Naive thymus-derived CD8-positive, alpha-beta T cell (primary cell): ENCODE measurements at regions not wholly inside any gene's neighbourhood (a gene's known extent, or its start where the extent isn't known, plus 50 kb on each side); places are given as distances from the start of the nearest gene placed in this dataset.

Experiments used
- ATAC-seq, 2 donors: fragments of 150-1000 bp; cut with Tn5 transposase in 1 of 2; sonication (Bioruptor Pico), chemical (Tn5 transposase) in 1 of 2; 1 replicate in 1 of 2; 2 replicates in 1 of 2; pipeline ENCODE4 v1.10.0; 2021; ENCODE audit warnings: mild to moderate bottlenecking in 2 of 2, moderate library complexity in 2 of 2
- POLR2A ChIA-PET: fragments of 350-600 bp; sonication (Branson Sonifier 250); formaldehyde crosslinking; loops from one replicate; lab custom pipeline; 2021; ENCODE audit warnings: antibody characterized with exemption; lab: Charles Lee
- DNase-seq, 10 donors: peaks; one replicate each; pipeline versions ENCODE4 v3.0.0 to v3.0.0-alpha.2; 2020 to 2022
- H3K27ac Mint-ChIP-seq, 10 donors: one replicate each; pipeline ENCODE4 v1.8.0; 2020 to 2022; ENCODE audit warnings: mild to moderate bottlenecking in 10 of 10, mixed read lengths in 10 of 10, moderate library complexity in 4 of 10, inconsistent platforms in 1 of 10
- H3K27me3 Mint-ChIP-seq, 5 donors: one replicate each; pipeline ENCODE4 v1.8.0; 2021 to 2022; ENCODE audit warnings: mixed read lengths in 5 of 5
- H3K36me3 Mint-ChIP-seq, 3 donors: one replicate each; pipeline ENCODE4 v1.8.0; 2020 to 2022; ENCODE audit warnings: mixed read lengths in 3 of 3, mild to moderate bottlenecking in 2 of 3, inconsistent platforms in 1 of 3
- H3K4me1 Mint-ChIP-seq, 4 donors: one replicate each; pipeline ENCODE4 v1.8.0; 2021 to 2022; ENCODE audit warnings: mixed read lengths in 4 of 4
- H3K4me3 Mint-ChIP-seq, 10 donors: one replicate each; pipeline ENCODE4 v1.8.0; 2020 to 2022; ENCODE audit warnings: mild to moderate bottlenecking in 10 of 10, mixed read lengths in 10 of 10, moderate library complexity in 6 of 10, inconsistent platforms in 1 of 10
- H3K9me3 Mint-ChIP-seq, 9 donors: one replicate each; pipeline ENCODE4 v1.8.0; 2020 to 2022; ENCODE audit warnings: mixed read lengths in 9 of 9, mild to moderate bottlenecking in 3 of 9, inconsistent platforms in 1 of 9, moderate library complexity in 1 of 9

- Mint-ChIP-seq H3K27ac (no peak overlapping the region), H3K4me3 (no peak overlapping the region), H3K36me3 (peaks cover 0 to 10% (median 0%) of the 10 kb centered on the region in 3 donors), H3K9me3 (peaks cover 0 to 32% (median 15%) of the 10 kb centered on the region in 9 donors), H3K4me1 (no peaks in the 10 kb centered on the region), H3K27me3 (no peaks in the 10 kb centered on the region)
- no peak for DNase-seq
- POLR2A ChIA-PET: no interaction called here
- ATAC-seq: no peak
Observed at GRCh38 chr14:28436821-28437220, 329.8 kb upstream of the FOXG1 start.

DNA sequence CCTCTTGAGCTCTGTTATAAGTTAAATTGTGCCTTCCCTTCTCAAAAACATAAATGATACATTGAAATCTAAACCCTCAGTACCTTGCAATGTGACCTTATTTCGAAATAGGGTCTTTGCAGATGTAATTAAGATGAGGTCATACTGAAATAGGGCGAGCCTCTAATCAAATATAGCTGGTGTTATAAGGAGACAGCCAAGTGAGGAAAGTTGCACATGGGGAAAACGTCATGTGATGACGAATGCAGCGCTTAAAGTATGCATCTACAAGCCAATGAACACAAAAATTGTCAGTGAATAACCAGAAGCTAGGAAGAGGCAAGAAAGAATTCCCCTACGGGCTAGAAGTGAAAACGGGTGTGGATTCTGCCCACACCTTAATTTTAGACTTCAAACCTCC lies 305.2 kb upstream of the FOXG1 start:
- no peaks in the 10 kb centered on the region for H3K36me3 Mint-ChIP-seq

DNA sequence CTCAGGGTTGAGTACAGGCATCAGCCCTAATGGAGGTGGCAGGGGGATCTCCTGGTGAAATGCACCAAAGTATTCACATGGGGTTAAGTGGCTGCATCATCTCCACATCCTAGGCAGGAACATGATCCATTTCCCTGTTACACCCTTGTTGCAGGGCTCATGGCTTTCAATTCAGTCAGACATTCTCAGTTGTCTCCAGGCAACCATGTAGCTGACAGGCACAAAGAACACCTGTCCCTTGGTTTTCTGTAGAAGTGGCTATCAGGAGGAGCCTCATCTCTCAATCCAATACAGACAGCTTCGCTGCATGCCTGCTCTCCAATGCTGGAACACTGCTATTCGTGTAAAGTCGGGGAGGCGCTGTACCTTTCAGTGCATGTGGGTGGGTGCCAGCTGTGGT lies 299.0 kb upstream of the FOXG1 start:
- Mint-ChIP-seq H3K36me3 (no peaks in the 10 kb centered on the region), H3K4me3 (no peak overlapping the region), H3K27ac (no peak overlapping the region), H3K9me3 (peaks cover 7 to 39% (median 21%) of the 10 kb centered on the region in 9 donors), H3K27me3 (no peaks in the 10 kb centered on the region), H3K4me1 (no peaks in the 10 kb centered on the region)
- ATAC-seq: no peak
- DNase-seq: no peak
- POLR2A ChIA-PET: no interaction called here

More for the DNA sequence above, 305.2 kb upstream of the FOXG1 start:
- no peak overlapping the region for H3K27ac Mint-ChIP-seq
- DNase-seq (no peak), ATAC-seq (no peak)
- POLR2A ChIA-PET: no interaction called here
- H3K4me3 Mint-ChIP-seq: no peak overlapping the region
- H3K27me3 Mint-ChIP-seq: no peaks in the 10 kb centered on the region
- peaks cover 11 to 49% (median 18%) of the 10 kb centered on the region in 9 donors for H3K9me3 Mint-ChIP-seq
- H3K4me1 Mint-ChIP-seq: no peaks in the 10 kb centered on the region

DNA sequence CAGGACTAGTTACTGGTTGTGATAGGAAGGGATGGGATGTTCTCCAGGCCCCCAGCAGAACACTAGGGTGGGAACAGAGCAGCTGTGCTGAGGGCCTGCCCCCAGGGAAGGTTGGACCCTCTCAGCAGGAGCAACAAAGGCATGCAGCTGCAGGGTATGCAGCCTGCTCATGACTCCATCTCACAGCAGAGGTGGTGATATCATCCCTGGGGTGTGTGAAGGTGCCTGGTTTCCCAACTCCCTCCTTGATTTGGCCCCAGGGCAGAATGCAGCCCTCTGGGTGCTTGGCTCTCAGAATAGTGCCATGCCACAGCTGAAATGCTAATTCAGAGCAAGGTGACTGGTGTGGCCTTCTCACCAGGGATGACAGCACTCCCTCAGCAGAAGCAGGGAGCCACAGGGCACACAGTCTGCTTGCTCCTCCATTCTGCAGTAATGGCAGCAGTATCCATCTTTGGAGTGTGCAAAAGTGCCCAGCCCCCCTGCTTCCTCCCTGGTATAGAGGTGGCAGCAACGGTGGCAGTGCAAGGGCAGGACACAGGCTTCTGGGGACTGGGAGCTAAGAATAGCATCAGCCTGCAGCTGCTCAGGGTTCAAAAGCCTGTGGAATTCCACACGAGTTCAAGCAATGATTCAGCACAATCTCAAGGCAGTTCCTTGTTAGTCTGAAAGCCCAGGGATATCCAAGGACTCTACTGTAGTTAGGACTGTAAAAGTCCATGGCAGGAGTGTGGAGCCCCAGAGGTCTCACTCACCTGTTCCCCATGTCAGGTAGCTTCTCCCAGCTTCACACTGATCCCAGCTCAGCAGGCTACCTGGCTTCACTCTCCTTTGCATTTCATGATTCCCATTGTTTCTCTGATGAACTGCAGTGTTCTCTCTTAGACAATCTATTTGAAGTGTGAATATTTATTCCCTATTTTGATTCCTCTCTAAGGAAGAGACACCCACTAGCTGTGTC lies 298.1 kb upstream of the FOXG1 start:
- peaks cover 7 to 43% (median 21%) of the 10 kb centered on the region in 9 donors for H3K9me3 Mint-ChIP-seq

DNA sequence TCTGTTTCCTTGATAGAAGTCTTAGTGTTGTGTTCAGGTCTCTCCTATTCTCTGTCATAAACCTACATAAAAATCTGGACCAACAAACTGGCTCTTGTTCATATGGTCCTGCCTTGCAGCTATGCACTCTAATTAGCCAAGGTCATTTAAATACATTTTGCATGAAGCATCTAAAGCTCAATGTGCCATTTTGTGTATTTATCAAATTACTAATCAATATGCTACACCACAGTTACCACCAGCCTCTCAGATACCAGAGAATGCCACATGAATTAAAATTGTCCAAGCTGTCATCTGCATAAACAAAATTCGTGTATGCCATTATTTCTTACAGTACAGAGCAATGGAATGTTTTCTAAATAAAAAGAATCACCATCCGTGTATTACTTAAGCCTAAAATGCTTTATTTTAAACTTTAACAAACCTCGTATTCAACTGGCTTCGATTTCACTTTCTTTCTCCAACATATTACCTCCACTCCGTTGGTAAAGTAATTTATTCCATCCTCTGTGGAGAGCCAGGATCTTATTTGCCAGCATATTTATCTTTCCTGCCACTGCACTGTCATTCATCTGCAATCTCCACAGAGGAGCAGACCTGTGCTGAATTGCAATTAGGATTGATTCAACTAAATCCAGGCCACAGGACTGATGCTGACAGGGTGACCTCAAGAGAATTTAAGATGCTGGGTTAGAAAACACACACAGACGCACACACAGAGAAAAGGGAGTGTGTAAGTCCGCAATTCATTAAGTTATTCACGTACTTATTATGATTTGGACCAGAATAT lies 284.1 kb upstream of the FOXG1 start:
- peaks cover 3 to 14% (median 4%) of the 10 kb centered on the region in 9 donors for H3K9me3 Mint-ChIP-seq
- H3K4me3 Mint-ChIP-seq: no peak overlapping the region
- no peaks in the 10 kb centered on the region for H3K4me1 Mint-ChIP-seq
- no peak overlapping the region for H3K27ac Mint-ChIP-seq
- H3K36me3 Mint-ChIP-seq: peaks cover 0 to 3% (median 0%) of the 10 kb centered on the region in 3 donors
- ATAC-seq: no peak
- DNase-seq: no peak
- H3K27me3 Mint-ChIP-seq: no peaks in the 10 kb centered on the region
- POLR2A ChIA-PET: no interaction called here

More for the DNA sequence above, 298.1 kb upstream of the FOXG1 start:
- Mint-ChIP-seq H3K27ac (no peak overlapping the region), H3K27me3 (no peaks in the 10 kb centered on the region), H3K36me3 (no peaks in the 10 kb centered on the region), H3K4me1 (no peaks in the 10 kb centered on the region), H3K4me3 (no peak overlapping the region)
- ATAC-seq (no peak), DNase-seq (no peak)
- POLR2A ChIA-PET: no interaction called here

- no peaks in the 10 kb centered on the region for H3K4me1 Mint-ChIP-seq
- H3K4me3 Mint-ChIP-seq: no peak overlapping the region
- ATAC-seq (no peak), DNase-seq (no peak)
- POLR2A ChIA-PET: no interaction called here
- H3K27ac Mint-ChIP-seq: no peak overlapping the region
- H3K27me3 Mint-ChIP-seq: no peaks in the 10 kb centered on the region
- H3K36me3 Mint-ChIP-seq: peaks cover 0 to 3% (median 0%) of the 10 kb centered on the region in 3 donors
- H3K9me3 Mint-ChIP-seq: peaks cover 3 to 18% (median 6%) of the 10 kb centered on the region in 9 donors
Observed at GRCh38 chr14:28483506-28483905, 283.1 kb upstream of the FOXG1 start.

GRCh38 chr14:28488684-28489083 lies 277.9 kb upstream of the FOXG1 start:
- Mint-ChIP-seq H3K27me3 (no peaks in the 10 kb centered on the region), H3K36me3 (peaks cover 0 to 6% (median 0%) of the 10 kb centered on the region in 3 donors), H3K4me1 (no peaks in the 10 kb centered on the region), H3K9me3 (peaks cover 2 to 37% (median 13%) of the 10 kb centered on the region in 9 donors), H3K27ac (no peak overlapping the region), H3K4me3 (no peak overlapping the region)
- ATAC-seq: no peak
- DNase-seq: no peak
- POLR2A ChIA-PET: no interaction called here

- peaks cover 0 to 40% (median 13%) of the 10 kb centered on the region in 9 donors for H3K9me3 Mint-ChIP-seq
- no peak overlapping the region for H3K4me3 Mint-ChIP-seq
- H3K4me1 Mint-ChIP-seq: no peaks in the 10 kb centered on the region
- H3K27ac Mint-ChIP-seq: no peak overlapping the region
- no peaks in the 10 kb centered on the region for H3K27me3 Mint-ChIP-seq
- POLR2A ChIA-PET: no interaction called here
- ATAC-seq (no peak), DNase-seq (no peak)
- peaks cover 0 to 6% (median 0%) of the 10 kb centered on the region in 3 donors for H3K36me3 Mint-ChIP-seq
Observed at GRCh38 chr14:28493516-28493915, 273.1 kb upstream of the FOXG1 start.

- POLR2A ChIA-PET: no interaction called here
- no peak for ATAC-seq
- no peak for DNase-seq
Observed at GRCh38 chr14:28494196-28494595, 272.4 kb upstream of the FOXG1 start.

GRCh38 chr14:28496364-28496763 lies 270.2 kb upstream of the FOXG1 start:
- POLR2A ChIA-PET: no interaction called here
- peaks cover 1 to 36% (median 11%) of the 10 kb centered on the region in 9 donors for H3K9me3 Mint-ChIP-seq
- H3K4me1 Mint-ChIP-seq: no peaks in the 10 kb centered on the region
- no peak for ATAC-seq
- no peak overlapping the region for H3K27ac Mint-ChIP-seq
- H3K36me3 Mint-ChIP-seq: peaks cover 0 to 2% (median 0%) of the 10 kb centered on the region in 3 donors
- no peak for DNase-seq
- no peaks in the 10 kb centered on the region for H3K27me3 Mint-ChIP-seq
- H3K4me3 Mint-ChIP-seq: no peak overlapping the region

More at GRCh38 chr14:28494196-28494595, 272.4 kb upstream of the FOXG1 start:
- Mint-ChIP-seq H3K27me3 (no peaks in the 10 kb centered on the region), H3K36me3 (peaks cover 0 to under 1% (median 0%) of the 10 kb centered on the region in 3 donors), H3K4me3 (no peak overlapping the region), H3K9me3 (peaks cover 0 to 36% (median 8%) of the 10 kb centered on the region in 9 donors), H3K4me1 (no peaks in the 10 kb centered on the region), H3K27ac (no peak overlapping the region)

DNA sequence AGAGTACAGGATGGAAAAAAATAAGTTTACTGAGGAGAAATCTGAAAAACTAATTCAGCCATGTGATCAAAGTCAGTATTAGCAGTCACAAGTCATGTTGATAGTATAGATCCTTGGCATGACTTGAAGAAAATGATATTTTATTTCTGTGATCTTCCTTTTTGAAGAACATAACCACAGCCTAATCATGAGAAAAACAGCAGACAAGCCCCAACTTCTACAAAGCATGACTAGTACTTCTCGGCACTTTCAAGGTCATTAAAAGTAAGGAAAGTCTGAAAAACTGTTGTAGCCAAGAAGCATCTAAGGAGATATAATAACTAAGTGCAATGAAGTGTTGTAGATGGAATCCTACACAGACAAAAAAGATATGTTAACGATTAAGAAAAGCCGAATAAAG lies 264.1 kb upstream of the FOXG1 start:
- Mint-ChIP-seq H3K4me1 (no peaks in the 10 kb centered on the region), H3K4me3 (no peak overlapping the region), H3K36me3 (peaks cover 0 to 5% (median 0%) of the 10 kb centered on the region in 3 donors), H3K27me3 (no peaks in the 10 kb centered on the region), H3K9me3 (peaks cover 3 to 24% (median 10%) of the 10 kb centered on the region in 9 donors), H3K27ac (no peak overlapping the region)
- ATAC-seq (no peak), DNase-seq (no peak)
- POLR2A ChIA-PET: no interaction called here

DNA sequence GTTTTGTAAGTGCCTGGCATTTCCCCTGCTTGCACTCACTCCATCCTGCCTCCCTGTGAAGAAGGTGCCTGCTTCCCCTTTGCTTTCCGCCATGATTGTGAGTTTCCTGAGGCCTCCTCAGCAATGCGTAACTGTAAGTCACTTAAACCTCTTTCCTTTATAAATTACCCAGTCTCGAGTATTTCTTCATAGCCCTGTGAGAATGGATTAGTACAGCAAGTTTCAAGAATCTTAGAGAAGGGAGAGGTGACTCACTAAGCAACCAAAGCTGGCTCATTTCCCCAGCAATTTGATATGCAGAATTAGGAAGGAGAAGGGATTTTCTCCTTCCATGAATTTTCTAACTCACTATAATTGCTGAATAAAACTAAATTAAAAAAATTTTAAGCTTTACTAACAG lies 251.0 kb upstream of the FOXG1 start:
- H3K4me3 Mint-ChIP-seq: no peak overlapping the region
- H3K27ac Mint-ChIP-seq: no peak overlapping the region
- no peaks in the 10 kb centered on the region for H3K4me1 Mint-ChIP-seq
- DNase-seq: no peak
- H3K36me3 Mint-ChIP-seq: no peaks in the 10 kb centered on the region
- ATAC-seq: no peak
- POLR2A ChIA-PET: no interaction called here
- H3K9me3 Mint-ChIP-seq: peaks cover 4 to 29% (median 10%) of the 10 kb centered on the region in 9 donors
- no peaks in the 10 kb centered on the region for H3K27me3 Mint-ChIP-seq

GRCh38 chr14:28536889-28537288 lies 229.7 kb upstream of the FOXG1 start:
- H3K36me3 Mint-ChIP-seq: peaks cover 0 to 5% (median 0%) of the 10 kb centered on the region in 3 donors
- H3K27ac Mint-ChIP-seq: no peak overlapping the region
- no peaks in the 10 kb centered on the region for H3K4me1 Mint-ChIP-seq
- peaks cover 3 to 59% (median 29%) of the 10 kb centered on the region in 9 donors for H3K9me3 Mint-ChIP-seq
- DNase-seq: peak in 1 of 10 donors; percentile 38
- H3K4me3 Mint-ChIP-seq: no peak overlapping the region
- POLR2A ChIA-PET: no interaction called here
- no peaks in the 10 kb centered on the region for H3K27me3 Mint-ChIP-seq
- ATAC-seq: no peak
